Activated T-cell treated with anti-CD3 and anti-CD28 coated beads, Interleukin-2, amount 50 U/mL, for 4 hours (primary cell): ENCODE measurements at regions not wholly inside any gene's neighbourhood (a gene's known extent, or its start where the extent isn't known, plus 50 kb on each side); places are given as distances from the start of the nearest gene placed in this dataset.
"Not testable (repeated sequence)": the region's sequence is repeated elsewhere in the genome, so short reads cannot be mapped to it uniquely, and the experiment has no call there.

Experiments
- ATAC-seq, 2 donors: fragments of 200-7000 bp; cut with Tn5 transposase; one replicate each; pipeline ENCODE4 v1.10.0; 2021
- DNase-seq: peaks from one replicate; pipeline ENCODE4 v3.0.0-alpha.2; 2020
- H3K27me3 Mint-ChIP-seq: one replicate; pipeline ENCODE4 v1.8.0; 2021; ENCODE audit warnings: low read depth, mixed read lengths
- H3K36me3 Mint-ChIP-seq: one replicate; pipeline ENCODE4 v1.8.0; 2022; ENCODE audit warnings: mixed read lengths; ENCODE audit not compliant: insufficient read depth
- H3K4me1 Mint-ChIP-seq: one replicate; pipeline ENCODE4 v1.8.0; 2021; ENCODE audit warnings: low read depth, mixed read lengths
- H3K4me3 Mint-ChIP-seq: one replicate; pipeline ENCODE4 v1.8.0; 2021; ENCODE audit warnings: mild to moderate bottlenecking, moderate library complexity, mixed read lengths
- H3K9me3 Mint-ChIP-seq: one replicate; pipeline ENCODE4 v1.8.0; 2021; ENCODE audit warnings: mixed read lengths

GRCh38 chr14:58898655-58899316 lies 261.0 kb downstream of the DACT1 start:
- no peak overlapping the region for H3K4me3 Mint-ChIP-seq

GRCh38 chr14:58899317-58899713 lies 261.6 kb downstream of the DACT1 start:
- no peak overlapping the region for H3K4me3 Mint-ChIP-seq
- ATAC-seq (no peak), DNase-seq (no peak)
- no peaks in the 10 kb centered on the region for H3K4me1 Mint-ChIP-seq
- no peaks in the 10 kb centered on the region for H3K9me3 Mint-ChIP-seq
- H3K36me3 Mint-ChIP-seq: no peaks in the 10 kb centered on the region
- H3K27me3 Mint-ChIP-seq: peaks cover 5% of the 10 kb centered on the region

More at GRCh38 chr14:58898655-58899316, 261.0 kb downstream of the DACT1 start:
- no peak for ATAC-seq
- H3K9me3 Mint-ChIP-seq: no peaks in the 10 kb centered on the region
- H3K27me3 Mint-ChIP-seq: peaks cover 5% of the 10 kb centered on the region
- H3K4me1 Mint-ChIP-seq: no peaks in the 10 kb centered on the region
- no peak for DNase-seq
- H3K36me3 Mint-ChIP-seq: no peaks in the 10 kb centered on the region

DNA sequence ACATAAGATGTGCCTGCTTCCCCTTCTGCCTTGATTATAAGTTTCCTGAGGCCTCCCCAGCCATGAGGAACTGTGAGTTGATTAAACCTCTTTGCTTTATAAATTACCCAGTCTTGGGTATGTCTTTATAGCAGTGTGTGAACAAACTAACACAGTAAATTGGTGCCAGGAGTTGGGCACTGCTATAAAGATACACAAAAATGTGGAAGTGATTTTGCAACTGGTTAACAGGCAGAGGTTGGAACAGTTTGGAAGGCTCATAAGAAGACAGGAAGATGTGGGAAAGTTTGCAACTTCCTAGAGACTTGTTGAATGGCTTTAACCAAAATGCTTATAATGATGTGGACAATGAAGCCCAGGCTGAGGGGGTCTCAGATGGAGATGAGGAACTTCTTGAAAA lies 264.1 kb downstream of the DACT1 start:
- Mint-ChIP-seq H3K4me3 (no peak overlapping the region), H3K36me3 (no peaks in the 10 kb centered on the region), H3K9me3 (peaks cover 3% of the 10 kb centered on the region), H3K27me3 (peaks cover 5% of the 10 kb centered on the region), H3K4me1 (no peaks in the 10 kb centered on the region)
- DNase-seq: no peak
- ATAC-seq: no peak

DNA sequence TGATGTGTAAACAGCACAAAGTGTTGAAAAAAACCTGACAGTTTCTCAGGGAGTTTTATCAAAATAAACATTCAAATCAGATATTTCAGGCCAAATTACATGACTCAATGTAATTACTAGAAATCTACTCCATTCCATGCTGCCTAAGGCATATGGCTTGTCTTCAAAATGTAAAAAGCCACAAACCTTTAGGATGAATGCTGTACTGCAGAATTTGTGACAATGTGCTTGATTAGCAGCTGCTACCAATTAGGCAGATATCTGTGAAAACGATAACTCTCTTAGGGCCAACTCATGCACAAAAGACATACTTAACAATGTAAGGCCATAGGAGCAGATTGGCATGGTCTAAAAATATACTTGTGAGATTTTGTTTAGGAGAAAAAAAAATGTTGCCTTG lies 267.0 kb downstream of the DACT1 start:
- peaks cover 4% of the 10 kb centered on the region for H3K27me3 Mint-ChIP-seq
- ATAC-seq: no peak
- no peaks in the 10 kb centered on the region for H3K4me1 Mint-ChIP-seq
- H3K9me3 Mint-ChIP-seq: peaks cover 3% of the 10 kb centered on the region
- no peaks in the 10 kb centered on the region for H3K36me3 Mint-ChIP-seq
- no peak for DNase-seq
- H3K4me3 Mint-ChIP-seq: no peak overlapping the region

GRCh38 chr14:58907803-58908202 lies 270.0 kb downstream of the DACT1 start:
- no peaks in the 10 kb centered on the region for H3K36me3 Mint-ChIP-seq
- H3K4me1 Mint-ChIP-seq: no peaks in the 10 kb centered on the region
- no peak for ATAC-seq
- DNase-seq: no peak
- no peak overlapping the region for H3K4me3 Mint-ChIP-seq
- peaks cover 3% of the 10 kb centered on the region for H3K9me3 Mint-ChIP-seq
- H3K27me3 Mint-ChIP-seq: peaks cover 4% of the 10 kb centered on the region

GRCh38 chr14:58912287-58912686 lies 274.5 kb downstream of the DACT1 start:
- Mint-ChIP-seq H3K4me1 (no peaks in the 10 kb centered on the region), H3K36me3 (no peaks in the 10 kb centered on the region), H3K4me3 (no peak overlapping the region), H3K9me3 (no peaks in the 10 kb centered on the region), H3K27me3 (no peaks in the 10 kb centered on the region)
- no peak for DNase-seq
- ATAC-seq: no peak

DNA sequence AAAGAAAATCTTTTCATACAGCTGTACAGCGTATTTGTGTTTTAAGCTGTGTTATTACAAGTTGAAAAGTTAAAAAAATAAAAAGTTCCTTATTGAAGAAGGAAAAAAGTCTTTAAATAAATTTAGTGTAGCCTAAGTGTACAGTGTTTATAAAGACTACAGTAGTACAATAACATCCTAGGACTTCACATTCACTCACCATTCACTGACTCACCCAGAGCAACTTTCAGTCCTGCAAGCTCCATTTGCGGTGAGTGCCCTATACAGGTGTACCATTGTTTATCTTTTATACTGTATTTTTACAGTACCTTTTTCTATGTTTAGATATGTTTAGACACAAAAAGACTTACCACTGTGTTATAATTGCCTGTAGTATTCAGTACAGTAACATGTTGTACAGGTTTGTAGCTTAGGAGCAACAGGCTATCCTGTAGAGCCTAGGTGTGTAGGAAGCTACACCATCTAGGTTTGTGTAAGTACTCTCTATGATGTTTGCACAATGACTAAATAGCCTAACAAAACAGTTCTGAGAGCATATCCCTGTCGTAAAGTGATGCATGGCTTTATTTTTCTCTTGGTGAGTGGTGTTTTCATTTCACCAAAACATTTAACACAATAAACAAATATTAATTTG lies 275.2 kb downstream of the DACT1 start:
- H3K9me3 Mint-ChIP-seq: no peaks in the 10 kb centered on the region

DNA sequence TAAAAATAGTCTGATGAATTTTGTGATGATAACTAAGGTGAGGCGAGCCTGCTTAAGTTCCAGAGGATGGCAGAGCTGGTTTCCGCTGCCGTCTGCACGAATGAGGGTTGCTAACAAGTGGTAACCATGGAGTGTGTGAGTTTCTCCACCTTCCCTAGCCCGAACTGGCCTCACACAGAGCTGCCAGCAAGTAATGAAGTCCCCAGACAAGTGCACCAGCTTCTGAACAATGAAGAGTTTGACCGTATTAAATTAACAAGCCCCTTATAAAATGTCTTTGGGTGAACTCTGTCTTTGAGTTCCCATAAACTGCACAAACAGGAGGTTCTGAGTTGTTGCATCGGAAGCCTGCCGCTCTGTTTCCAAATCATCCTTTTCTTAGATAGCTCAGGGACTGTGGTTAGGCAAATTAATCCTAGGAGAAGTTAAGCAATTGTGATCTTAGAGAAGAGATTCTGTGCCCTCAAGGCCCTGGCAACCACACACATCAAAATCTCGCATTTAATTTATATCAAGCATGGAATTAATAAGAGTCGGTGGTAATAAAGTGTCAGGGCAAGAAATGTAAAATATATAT lies 274.1 kb upstream of the DAAM1 start:
- Mint-ChIP-seq H3K4me1 (no peaks in the 10 kb centered on the region), H3K4me3 (no peak overlapping the region), H3K36me3 (no peaks in the 10 kb centered on the region), H3K27me3 (peaks cover 4% of the 10 kb centered on the region), H3K9me3 (no peaks in the 10 kb centered on the region)
- ATAC-seq: no peak
- DNase-seq: no peak

More for the DNA sequence above, 275.2 kb downstream of the DACT1 start:
- DNase-seq: no peak
- no peaks in the 10 kb centered on the region for H3K4me1 Mint-ChIP-seq
- ATAC-seq: no peak
- no peaks in the 10 kb centered on the region for H3K27me3 Mint-ChIP-seq
- H3K36me3 Mint-ChIP-seq: no peaks in the 10 kb centered on the region
- no peak overlapping the region for H3K4me3 Mint-ChIP-seq

DNA sequence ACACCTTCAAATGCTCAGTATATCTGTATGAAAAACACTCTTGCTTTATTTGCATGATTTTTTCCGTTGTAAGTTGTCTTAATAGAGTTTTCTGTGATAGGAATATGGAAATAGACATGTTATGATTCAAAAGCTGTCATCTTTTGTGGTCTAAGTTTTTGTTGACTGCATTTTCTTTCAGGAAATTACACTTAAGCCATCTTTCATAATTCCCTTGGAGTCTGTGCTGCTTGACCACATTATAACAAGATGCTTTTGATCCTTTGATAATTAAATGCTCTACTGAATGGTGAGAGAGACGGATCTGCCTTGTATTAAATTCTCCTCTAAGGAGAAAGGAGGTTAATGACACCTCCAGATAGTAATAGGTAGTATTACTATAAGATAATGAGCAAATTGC lies 272.8 kb upstream of the DAAM1 start:
- Mint-ChIP-seq H3K4me1 (no peaks in the 10 kb centered on the region), H3K36me3 (no peaks in the 10 kb centered on the region), H3K9me3 (no peaks in the 10 kb centered on the region), H3K4me3 (no peak overlapping the region), H3K27me3 (peaks cover 4% of the 10 kb centered on the region)
- DNase-seq: no peak
- no peak for ATAC-seq

GRCh38 chr14:58918066-58918738 lies 270.3 kb upstream of the DAAM1 start:
- Mint-ChIP-seq H3K36me3 (no peaks in the 10 kb centered on the region), H3K9me3 (no peaks in the 10 kb centered on the region), H3K27me3 (peaks cover 11% of the 10 kb centered on the region), H3K4me3 (no peak overlapping the region), H3K4me1 (no peaks in the 10 kb centered on the region)
- DNase-seq (no peak), ATAC-seq (no peak)

DNA sequence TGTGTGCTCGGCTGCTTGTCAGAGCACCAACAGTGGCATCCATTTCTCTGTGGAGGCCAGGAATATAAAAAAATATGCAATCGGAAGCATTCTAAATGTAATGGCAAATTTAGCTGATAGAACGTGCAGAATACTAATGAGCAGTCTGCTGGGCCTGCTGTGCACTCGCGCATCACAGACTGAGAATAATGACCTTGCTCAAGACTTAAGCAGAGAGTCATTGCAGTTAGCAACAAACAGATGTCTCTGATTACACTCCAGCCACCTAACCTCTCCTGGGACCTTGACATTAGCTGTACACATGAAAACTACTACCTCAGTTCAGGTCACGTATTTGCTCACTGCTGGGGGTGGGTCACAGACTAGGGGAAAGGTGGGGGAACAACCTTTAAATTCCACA lies 269.2 kb upstream of the DAAM1 start:
- no peaks in the 10 kb centered on the region for H3K9me3 Mint-ChIP-seq
- H3K4me3 Mint-ChIP-seq: no peak overlapping the region
- H3K36me3 Mint-ChIP-seq: no peaks in the 10 kb centered on the region
- H3K4me1 Mint-ChIP-seq: no peaks in the 10 kb centered on the region
- H3K27me3 Mint-ChIP-seq: peaks cover 11% of the 10 kb centered on the region
- DNase-seq: no peak
- ATAC-seq: no peak

GRCh38 chr14:58920230-58920629 lies 268.2 kb upstream of the DAAM1 start:
- ATAC-seq (no peak), DNase-seq (no peak)
- Mint-ChIP-seq H3K4me1 (no peaks in the 10 kb centered on the region), H3K9me3 (no peaks in the 10 kb centered on the region), H3K27me3 (peaks cover 11% of the 10 kb centered on the region), H3K4me3 (no peak overlapping the region), H3K36me3 (no peaks in the 10 kb centered on the region)

GRCh38 chr14:58922201-58922940 lies 266.1 kb upstream of the DAAM1 start:
- H3K4me1 Mint-ChIP-seq, H3K4me3 Mint-ChIP-seq, ATAC-seq: not testable (repeated sequence)

DNA sequence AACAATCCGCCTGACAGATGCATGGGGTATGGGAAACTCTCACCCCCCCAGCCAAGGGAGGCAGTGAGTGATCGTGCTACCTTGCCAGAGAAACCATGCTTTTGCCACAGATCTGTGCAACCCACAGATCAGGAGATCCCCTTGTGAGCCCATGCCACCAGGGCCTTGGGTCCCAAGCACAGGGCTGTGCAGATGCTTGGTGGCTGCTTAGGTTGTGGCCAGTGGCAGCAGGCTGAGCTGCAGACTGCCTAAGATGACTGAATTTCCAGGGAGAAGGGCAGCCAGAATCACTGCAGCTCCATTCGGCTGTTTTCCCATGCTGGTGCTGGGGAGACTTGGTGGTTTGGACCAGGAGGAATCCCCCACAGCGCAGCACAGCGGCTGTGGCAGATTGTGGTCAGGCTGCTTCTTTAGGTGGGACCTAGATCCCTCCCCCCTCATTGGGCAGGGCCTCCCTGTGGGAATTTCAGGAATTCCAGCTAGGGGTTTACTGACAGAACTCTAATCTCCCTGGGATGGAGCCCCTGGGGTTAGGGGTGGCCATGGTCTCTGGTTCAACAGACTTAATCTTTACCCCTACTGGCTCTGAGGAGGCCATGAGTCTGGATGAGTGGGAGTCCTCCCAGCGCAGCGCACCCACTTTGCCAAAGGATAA lies 264.6 kb upstream of the DAAM1 start:
- H3K4me1 Mint-ChIP-seq: no peaks in the 10 kb centered on the region
- no peaks in the 10 kb centered on the region for H3K36me3 Mint-ChIP-seq
- ATAC-seq (no peak), DNase-seq (no peak)
- no peaks in the 10 kb centered on the region for H3K9me3 Mint-ChIP-seq
- no peak overlapping the region for H3K4me3 Mint-ChIP-seq
- H3K27me3 Mint-ChIP-seq: peaks cover 7% of the 10 kb centered on the region

More at GRCh38 chr14:58922201-58922940, 266.1 kb upstream of the DAAM1 start:
- H3K9me3 Mint-ChIP-seq, H3K36me3 Mint-ChIP-seq, DNase-seq: not testable (repeated sequence)
- peaks cover 11% of the 10 kb centered on the region for H3K27me3 Mint-ChIP-seq
